ENCODE measurements at regions not wholly inside any gene's neighbourhood (a gene's known extent, or its start where the extent isn't known, plus 50 kb on each side); places are given as distances from the start of the nearest gene placed in this dataset.

DNA sequence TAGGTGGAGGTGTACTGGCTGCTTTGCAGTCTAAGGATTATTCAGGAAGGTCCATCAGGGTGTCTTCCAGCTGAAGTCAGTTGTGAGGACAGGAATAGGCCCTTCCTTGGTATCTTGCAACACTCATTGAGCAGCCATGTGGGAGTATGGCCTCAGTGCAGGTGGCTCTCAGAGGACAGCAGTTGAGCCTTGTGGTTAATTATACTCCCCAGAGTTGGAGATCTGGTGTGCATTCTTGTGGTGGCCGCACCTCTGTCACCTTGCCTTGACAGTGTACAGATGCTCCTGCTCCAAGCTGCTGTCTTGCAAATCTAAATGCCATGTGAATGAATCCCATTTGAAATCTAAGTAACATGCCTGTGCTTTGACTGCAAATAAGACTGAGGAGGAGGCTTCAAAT is 339.9 kb upstream of the BCHE start:
- CTCF ChIA-PET (ENCODE audit: low intra/inter-chr PET ratio, low total read pairs) = no interaction called here

More for the DNA sequence above, 339.9 kb upstream of the BCHE start:
- Histone ChIP-seq H2AFZ (ENCODE audit: low read length) (no peak overlapping the region), H3K9me3 (ENCODE audit: low read length) (no peaks in the 10 kb centered on the region), H3K27ac (ENCODE audit: extremely low read length, insufficient read depth, low read length) (no peak overlapping the region), H3K27me3 (ENCODE audit: control insufficient read depth in 1 of 2, insufficient read depth in 2 of 2, low read length in 2 of 2) (no peaks in the 10 kb centered on the region), H3K79me2 (ENCODE audit: insufficient read depth, low read length) (no peaks in the 10 kb centered on the region), H3K9ac (ENCODE audit: insufficient read depth, low read depth, low read length) (no peak overlapping the region), H3K4me2 (ENCODE audit: low read depth, low read length) (no peak overlapping the region), H4K20me1 (ENCODE audit: insufficient read depth, low read length) (no peaks in the 10 kb centered on the region), H3K36me3 (replicated peaks in 1 of 2; ENCODE audit: control insufficient read depth in 1 of 2, insufficient read depth in 2 of 2, low read length in 2 of 2) (no peaks in the 10 kb centered on the region), H3K4me3 (replicated peaks in 1 of 3; ENCODE audit: insufficient read depth in 1 of 3, low read depth in 2 of 3, low read length in 3 of 3) (no peak overlapping the region), H3K4me1 (ENCODE audit: insufficient read depth, low read length) (no peaks in the 10 kb centered on the region)
- BruUV-seq (replicated peaks) = no TSS peak
- in situ Hi-C loops (cut with HindIII; ENCODE audit: extremely low pct_ligation_motif_present, low pct_unique_long_range_greater_than_20kb) = no loop called here
- intact Hi-C loops (cut with micrococcal nuclease; ENCODE audit: unreplicated experiment) = no loop called here
- WGBS (ENCODE audit: low lambda C conversion rate) = 0% methylated on average over 1 of the region's 1 CpG
- POLR2A ChIA-PET = no interaction called here
- no peak for FAIRE-seq
- DNase-seq (ENCODE audit: low spot score) = no peak
- no peak for TF ChIP-seq HNRNPH1 (optimal IDR thresholded peaks at IDR 0.05; ENCODE audit: low read depth, low read length)
- no peak for TF ChIP-seq CAMTA2 (CRISPR knock-in tag; IDR thresholded peaks at IDR 0.05; ENCODE audit: borderline replicate concordance)
- TF ChIP-seq, protein P1, sequence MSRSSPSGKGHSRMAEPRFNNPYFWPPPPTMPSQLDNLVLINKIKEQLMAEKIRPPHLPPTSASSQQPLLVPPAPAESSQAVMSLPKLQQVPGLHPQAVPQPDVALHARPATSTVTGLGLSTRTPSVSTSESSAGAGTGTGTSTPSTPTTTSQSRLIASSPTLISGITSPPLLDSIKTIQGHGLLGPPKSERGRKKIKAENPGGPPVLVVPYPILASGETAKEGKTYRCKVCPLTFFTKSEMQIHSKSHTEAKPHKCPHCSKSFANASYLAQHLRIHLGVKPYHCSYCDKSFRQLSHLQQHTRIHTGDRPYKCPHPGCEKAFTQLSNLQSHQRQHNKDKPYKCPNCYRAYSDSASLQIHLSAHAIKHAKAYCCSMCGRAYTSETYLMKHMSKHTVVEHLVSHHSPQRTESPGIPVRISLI (CRISPR knock-in tag; IDR thresholded peaks at IDR 0.05; ENCODE audit: borderline replicate concordance) = no peak
- no peak for TF ChIP-seq GATAD2A (CRISPR knock-in tag; IDR thresholded peaks at IDR 0.05)
- TF ChIP-seq ZMYM2 (CRISPR knock-in tag; IDR thresholded peaks at IDR 0.05) = no peak
- TF ChIP-seq DR1 (CRISPR knock-in tag; IDR thresholded peaks at IDR 0.05) = no peak
- no peak for TF ChIP-seq KLF15 (CRISPR knock-in tag; IDR thresholded peaks at IDR 0.05; ENCODE audit: borderline replicate concordance)
- TF ChIP-seq, protein P2, sequence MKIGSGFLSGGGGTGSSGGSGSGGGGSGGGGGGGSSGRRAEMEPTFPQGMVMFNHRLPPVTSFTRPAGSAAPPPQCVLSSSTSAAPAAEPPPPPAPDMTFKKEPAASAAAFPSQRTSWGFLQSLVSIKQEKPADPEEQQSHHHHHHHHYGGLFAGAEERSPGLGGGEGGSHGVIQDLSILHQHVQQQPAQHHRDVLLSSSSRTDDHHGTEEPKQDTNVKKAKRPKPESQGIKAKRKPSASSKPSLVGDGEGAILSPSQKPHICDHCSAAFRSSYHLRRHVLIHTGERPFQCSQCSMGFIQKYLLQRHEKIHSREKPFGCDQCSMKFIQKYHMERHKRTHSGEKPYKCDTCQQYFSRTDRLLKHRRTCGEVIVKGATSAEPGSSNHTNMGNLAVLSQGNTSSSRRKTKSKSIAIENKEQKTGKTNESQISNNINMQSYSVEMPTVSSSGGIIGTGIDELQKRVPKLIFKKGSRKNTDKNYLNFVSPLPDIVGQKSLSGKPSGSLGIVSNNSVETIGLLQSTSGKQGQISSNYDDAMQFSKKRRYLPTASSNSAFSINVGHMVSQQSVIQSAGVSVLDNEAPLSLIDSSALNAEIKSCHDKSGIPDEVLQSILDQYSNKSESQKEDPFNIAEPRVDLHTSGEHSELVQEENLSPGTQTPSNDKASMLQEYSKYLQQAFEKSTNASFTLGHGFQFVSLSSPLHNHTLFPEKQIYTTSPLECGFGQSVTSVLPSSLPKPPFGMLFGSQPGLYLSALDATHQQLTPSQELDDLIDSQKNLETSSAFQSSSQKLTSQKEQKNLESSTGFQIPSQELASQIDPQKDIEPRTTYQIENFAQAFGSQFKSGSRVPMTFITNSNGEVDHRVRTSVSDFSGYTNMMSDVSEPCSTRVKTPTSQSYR (CRISPR knock-in tag; IDR thresholded peaks at IDR 0.05; ENCODE audit: borderline replicate concordance) = no peak
- TF ChIP-seq NR2F2 (IDR thresholded peaks at IDR 0.05; ENCODE audit: borderline replicate concordance, low read depth) = no peak
- no peak for TF ChIP-seq ZNF296 (CRISPR knock-in tag; conservative IDR thresholded peaks at IDR 0.05)
- no peak for ATAC-seq

All from HepG2 (cell line).